Stimulated activated naive CD4-positive, alpha-beta T cell treated with Interleukin-2 at 50 U/mL for 16 hours (primary cell): ENCODE measurements at regions not wholly inside any gene's neighbourhood (a gene's known extent, or its start where the extent isn't known, plus 50 kb on each side); places are given as distances from the start of the nearest gene placed in this dataset.

ENCODE experiments used
- DNase-seq: peaks from one replicate; lab custom pipeline; 2025; lab: John Stamatoyannopoulos, UW

DNA sequence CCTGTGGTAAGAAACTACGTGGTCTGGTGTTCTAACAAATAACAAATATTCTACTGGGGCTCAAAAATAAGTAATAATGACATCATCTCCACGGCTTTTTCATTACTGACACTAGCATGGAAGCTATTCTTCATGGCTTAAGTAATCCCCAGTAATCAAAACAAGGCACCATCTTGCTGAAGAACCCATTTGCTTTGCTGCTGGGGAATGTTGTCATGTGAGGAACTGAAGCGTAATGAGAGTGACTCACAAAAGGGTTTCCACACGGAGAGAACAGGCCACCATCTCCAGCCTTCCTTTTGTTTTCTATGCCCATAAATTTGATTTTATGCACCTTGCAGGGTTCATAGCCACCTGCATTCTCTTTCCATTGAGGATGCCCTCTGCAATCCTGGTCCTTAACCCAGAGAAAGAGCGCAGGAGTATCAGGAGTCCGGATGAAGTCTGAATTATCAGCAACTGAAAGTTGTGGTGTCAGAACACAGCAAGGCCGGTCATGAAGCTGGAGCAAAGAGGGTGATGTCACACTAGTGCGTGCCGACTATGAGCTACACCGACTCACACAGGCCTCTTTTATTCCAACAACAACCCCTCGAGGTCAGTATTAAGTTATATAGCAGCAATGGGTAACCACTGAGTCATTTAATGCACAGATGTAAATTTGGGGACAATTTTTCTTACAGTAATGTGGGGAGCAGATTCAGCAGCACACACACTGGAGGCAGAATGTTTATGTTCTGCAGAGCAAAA, 173.7 kb upstream of the SSTR4 start:
- no peak for DNase-seq

DNA sequence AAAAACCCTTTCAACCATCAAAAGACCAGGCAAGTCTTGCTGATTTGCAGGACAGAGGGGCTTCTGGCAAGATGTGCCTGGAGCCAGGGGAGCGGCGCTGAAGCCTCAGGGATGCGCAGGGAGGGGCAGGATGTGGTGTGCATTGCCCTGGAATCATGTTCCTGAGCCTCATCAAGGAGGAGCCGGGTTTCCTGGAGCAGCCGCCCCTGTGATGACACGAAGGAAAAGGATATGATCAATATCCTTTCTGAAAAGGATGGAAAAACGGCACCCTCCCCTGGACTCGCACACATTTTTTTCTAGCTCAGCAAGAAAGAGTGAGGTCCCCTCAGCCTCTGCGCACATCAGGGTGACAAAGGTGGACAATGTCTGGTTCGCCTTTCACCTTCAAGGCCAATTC, 173.1 kb upstream of the SSTR4 start:
- DNase-seq = no peak

DNA sequence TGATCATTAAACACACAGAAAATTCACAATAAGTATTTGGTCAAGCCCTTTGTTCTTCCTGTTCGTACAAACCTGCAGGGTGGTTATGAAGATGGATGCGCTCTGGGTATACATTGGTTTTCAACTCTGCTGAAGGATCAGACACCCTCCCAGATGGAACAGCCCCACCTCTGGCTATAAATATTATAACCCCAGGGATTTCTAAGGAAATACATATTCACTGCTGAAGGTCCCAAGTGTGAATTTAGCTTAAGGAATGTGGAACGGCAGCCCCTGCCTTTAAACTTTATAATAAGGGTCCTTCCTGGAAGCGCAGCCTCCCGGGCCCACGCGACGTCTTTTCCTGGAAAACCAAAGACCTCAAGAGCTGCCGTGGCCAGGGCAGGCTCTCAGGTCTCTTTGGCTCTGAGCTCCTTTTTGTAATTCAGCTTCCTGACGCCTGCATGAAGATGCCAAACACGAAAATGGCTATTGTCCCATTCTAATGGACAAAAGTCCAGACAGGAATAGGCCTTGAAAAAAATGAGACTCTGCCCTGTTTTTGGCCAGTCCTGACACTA, 172.4 kb upstream of the SSTR4 start:
- DNase-seq = no peak

DNA sequence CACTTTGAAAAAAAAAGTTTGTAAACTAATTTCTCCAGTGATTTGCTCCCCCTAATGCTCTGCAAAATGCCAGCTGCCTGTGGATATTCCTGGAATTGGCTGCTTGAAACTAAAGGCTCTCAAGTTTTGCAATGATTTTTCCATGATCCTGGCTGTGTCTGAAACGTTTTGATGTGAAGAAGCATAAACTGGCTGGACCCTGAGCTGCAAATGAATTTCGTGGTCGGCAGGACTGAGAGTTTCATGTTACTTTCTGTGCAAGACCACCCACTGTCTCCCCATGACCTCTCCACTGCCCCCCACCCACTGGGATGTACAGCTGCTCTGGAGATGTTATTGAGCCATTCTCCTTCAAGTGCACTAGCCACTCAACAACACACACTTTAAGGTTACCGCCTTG, 171.3 kb upstream of the SSTR4 start:
- DNase-seq = no peak

DNA sequence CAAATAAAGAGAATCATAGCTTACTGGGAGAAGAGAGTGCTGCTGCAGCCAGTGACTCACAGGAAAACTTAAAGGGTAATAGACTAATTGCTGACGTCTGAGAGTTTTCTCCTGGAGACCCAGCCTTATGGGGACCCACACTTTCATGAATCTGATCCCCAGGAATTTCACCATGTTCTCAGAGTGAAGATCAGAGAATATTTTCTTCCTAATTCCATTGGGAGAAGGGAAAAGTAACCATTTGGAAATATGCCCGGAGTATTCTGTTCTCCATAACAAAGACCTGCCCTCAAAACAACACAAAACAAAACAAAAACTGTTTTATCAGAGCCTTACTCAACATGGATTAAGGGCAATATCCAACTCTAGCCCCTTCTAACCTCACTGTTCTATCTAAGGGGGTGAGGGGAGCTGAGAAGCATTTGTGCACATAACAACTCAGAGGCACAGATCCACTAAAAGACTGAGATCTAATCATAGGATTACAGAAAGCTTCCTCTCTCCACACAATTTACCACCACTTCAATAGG, 168.2 kb upstream of the SSTR4 start:
- DNase-seq = no peak

DNA sequence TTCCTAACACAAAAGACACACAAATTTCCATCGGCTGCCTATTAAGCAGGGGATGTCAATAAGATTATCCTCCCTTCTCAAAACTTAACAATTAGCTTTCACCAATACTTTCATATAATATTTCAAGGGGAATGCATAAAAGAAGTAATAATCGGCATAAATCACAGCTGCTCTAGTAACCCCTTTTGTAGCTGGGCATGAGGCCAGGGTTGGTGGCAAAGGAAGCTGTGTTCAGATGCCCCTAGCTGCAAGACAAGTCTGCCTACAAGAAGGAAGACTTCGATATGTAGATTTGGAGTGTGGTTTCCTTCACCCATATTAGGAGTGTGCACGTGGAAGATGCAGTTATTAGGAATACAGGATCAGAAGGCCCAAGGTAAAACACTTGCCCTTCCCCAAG, 156.9 kb upstream of the SSTR4 start:
- no peak for DNase-seq

DNA sequence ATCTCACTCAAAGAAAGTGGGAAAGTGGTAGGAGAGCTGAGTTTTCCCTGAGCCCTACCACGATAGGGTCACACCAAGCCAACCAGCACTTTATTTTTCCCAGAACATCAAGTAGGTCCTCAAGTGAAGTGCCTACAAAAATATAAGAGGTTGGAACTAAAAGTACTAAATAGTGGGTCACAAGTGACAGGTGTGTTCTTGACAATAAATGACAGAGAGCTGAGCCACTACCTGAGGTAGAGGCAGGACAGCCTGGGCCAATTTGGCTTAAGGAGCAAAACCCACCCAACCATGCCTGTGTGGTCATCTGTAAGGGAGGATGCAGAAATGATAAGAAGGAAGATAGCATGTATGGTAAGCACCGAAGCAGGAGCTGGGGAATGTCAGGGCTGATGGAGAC, 154.8 kb upstream of the SSTR4 start:
- DNase-seq = no peak

DNA sequence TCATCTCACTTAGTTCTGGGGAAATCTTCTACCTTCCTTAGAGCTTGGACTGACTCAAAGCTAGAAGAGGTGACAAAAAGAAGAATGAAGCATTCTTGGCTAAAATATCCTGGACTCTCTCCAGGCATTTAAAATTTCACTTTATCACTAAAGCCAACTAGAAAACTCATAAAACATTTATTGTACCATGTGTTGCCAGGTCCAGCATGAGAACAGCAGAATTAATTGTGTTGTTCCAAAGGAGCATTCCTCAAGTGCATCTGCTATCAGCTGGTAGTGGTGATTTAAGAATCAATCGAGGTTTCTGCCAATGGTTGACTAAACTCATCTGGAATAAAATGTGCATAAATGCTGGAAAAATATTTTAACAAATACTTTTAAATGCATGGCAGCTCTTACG, 147.3 kb upstream of the SSTR4 start:
- DNase-seq = no peak

DNA sequence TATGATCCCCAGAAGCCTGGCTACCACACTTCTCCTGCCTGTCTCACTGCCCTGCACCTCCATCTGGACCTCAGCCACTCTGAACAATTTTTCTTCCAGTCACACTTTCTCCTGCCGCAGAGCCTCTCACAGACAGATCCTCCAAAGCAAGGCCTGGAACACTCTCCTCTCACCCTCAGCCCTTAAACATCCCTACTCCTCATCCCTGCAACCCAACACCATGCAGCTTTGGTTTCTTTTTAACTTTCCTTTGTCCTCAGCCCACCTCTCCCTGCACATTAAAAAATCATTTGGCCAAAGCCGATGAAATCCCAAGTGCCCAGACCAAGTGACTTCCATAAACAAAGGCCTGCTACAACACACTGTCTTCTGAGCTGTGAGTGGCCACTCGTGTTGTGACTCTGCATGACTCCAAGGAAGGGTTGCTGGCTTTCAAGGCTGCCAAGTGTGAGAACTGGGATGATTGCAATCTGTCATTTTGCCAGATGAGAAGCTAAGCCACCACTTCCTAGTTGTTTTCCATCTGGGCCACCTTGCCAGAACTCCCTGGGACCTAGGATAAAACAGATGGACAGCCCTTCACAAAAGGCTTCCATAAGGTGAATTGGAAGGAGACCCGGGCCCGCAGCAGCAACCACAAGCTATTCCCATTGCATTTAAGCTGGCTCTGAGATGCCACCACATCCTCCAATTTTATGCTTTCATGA, 144.4 kb upstream of the SSTR4 start:
- DNase-seq = no peak

DNA sequence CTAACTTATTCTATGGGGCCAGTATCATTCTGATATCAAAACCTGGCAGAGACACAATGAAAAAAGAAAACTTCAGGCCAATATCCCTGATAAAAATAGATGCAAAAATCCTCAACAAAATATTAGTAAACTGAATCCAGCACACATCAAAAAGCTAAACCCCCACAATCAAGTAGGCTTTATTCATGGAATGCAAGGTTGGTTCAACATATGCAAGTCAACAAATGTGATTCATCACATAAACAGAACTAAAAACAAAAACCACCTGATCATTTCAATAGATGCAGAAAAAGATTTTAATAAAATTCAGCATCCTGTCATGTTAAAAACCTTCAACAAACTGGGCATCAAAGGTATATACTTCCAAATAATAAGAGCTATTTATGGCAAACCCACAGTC, 133.9 kb upstream of the SSTR4 start:
- DNase-seq = no peak

DNA sequence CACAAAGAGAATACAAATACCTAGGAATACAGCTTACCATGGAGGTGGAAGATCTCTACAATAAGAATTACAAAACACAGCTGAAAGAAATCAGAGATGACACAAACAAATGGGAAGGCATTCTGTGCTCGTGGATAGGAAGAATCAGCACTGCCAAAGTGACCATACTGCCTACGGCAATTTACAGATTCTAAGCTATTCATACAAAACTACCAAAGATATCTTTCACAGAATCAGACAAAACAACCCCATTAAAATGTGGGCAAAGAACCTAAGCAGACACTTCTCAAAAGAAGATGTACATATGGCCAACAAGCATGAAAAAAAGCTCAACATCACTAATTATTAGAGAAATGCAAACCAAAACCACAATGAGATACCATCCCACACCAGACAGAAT, 133.2 kb upstream of the SSTR4 start:
- no peak for DNase-seq

DNA sequence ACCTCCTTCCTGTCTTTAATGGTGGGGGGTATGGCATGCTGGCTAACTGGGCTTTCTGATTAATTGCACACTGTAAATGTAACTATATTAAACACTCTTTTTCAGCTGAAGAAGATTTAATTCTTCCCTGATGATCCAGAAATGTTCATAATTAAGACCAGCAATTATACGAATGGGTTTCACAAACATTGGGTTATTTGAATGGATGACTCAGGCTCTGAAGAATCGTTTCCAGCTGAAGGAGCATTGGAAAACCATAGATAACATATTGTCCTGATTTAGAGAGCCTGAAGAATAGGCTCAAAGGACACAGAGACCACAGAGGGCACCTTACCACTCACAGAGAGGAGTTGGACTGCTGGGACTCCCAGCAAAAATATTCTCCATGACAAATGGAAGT, 130.7 kb upstream of the SSTR4 start:
- no peak for DNase-seq

DNA sequence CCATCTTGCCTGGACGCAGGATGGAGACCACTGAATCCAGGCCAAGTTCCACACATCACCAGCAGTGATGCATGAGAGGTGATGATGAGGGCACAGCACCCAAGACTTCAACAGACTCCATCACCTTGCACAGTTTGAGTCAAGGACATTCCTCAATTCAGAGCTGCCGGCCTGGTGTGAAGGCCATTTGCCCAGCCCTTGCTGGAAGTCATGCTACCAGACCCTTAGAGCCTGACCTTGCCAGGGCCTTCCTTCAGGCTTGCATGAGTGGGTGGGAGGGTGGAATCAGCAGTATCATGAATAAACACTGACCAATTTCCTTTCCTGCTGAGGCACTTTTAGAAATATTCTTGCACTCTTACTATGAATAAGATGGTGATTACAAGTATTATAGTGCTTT, 130.2 kb upstream of the SSTR4 start:
- no peak for DNase-seq

DNA sequence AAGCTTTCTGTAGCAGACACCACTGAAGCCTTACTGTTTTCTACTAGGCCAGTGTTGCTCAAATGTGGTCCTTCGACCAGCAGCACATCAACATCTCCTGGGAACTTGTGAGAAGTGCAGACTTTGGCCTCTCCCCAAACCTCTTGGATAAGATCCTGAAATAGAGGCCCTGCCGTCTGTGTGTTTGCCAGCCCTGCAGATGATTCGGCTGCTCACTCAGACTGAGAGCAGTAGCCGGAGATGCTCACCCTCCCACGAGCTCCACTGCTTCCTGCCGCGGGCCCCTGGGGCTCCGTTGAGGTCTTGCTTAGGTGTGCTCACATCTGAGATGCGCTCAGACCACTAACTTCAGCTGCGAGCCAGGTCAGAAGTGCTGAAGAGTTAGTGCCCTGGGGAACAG, 129.5 kb upstream of the SSTR4 start:
- no peak for DNase-seq

DNA sequence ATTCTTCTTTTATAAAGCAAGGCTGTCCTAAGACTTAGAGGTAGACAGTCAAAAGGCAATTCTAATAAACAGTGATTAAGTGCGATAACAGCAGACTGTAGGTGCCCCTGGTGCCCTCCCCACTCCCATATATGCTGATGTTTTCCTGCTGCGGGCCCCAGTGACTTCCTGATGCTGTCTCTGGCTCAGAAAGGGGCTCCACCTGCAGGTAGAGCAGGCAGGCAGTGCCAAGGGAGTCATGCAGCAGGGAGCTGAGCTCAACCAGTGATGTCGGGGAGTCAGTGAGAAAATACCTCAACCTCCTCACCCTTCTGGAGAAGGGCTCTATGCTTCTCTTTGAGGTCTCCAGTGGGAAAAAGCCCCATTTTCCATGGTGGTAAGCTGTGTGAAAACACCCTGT, 126.7 kb upstream of the SSTR4 start:
- no peak for DNase-seq

DNA sequence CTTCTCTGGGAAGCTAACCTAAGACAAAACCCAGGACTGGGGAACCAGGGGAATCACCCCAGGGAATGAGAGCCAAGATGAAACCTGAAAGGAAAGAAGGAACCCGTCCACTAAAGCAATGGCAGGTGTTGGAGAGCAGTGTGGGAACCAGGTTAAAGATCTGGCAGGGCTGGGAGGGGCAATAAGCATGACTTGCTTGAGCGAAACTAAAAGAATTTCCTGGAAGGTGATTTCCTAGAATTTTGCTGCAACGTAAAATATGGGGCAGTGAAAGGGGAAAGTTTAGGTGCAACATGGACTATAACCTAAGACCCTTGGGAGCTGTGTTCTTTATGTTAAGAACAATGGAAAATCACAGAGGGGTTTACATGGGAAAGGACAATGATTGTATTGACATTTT, 126.2 kb upstream of the SSTR4 start:
- DNase-seq = no peak

DNA sequence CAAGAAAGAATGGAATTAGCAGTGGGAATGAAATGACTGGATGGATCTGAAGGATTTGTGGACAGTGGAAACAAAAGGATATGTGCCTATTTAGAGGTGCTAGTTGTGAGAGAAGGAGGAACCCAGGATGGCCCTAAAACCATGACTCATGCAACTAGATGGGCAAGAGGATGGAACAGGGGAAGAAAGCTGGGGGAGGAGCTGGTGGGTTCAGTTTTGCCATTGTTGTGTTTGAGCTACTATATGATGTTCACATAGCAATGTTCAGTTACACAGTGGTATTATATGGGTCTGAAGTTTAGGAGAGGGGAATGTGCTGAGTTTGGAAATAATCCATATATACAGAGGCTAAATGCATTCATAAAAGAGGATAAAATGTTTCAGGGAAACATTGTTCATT, 125.7 kb upstream of the SSTR4 start:
- DNase-seq = no peak

DNA sequence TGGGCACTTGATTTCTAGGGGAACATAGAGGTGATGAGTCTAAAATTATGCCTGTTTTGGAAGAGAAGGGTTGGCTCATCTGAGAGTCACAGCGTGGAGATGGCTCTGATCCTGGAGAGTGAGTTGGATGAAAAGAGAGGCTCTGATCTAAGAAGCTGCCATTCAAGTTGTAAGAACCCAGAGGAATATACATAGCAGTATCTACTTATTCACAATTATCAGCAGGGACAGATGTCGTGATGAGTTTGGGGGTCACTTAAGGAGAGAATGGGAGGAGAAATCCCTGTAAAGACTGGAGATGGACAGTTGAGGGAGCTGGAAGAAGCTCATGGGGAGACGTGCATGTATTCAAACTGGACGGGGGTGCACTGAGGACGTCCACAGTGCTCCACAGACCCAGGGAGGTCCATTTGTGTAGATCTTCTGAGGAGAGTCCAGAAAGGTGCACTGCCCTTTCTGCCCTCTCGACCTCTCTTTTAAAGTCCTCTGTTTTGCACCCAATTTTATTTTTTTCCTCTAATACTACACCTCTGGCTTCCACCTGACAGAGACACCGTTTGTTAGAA, 124.7 kb upstream of the SSTR4 start:
- no peak for DNase-seq

DNA sequence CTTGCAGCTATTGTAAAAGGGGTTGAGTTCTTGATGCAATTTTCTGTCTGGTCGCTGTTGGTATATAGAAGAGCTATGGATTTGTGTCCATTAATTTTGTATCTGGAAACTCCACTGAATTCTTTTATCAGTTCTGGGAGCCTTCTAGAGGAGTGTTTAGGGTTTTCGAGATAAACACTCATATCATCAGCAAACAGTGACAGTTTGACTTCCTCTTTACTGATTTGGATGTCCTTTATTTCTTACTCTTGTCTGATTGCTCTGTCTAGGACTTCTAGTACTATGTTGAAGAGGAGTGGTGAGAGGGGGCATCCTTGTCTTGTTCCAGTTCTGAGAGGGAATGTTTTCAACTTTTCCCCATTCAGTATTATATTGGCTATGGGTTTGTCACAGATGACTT, 120.8 kb upstream of the SSTR4 start:
- DNase-seq = no peak

DNA sequence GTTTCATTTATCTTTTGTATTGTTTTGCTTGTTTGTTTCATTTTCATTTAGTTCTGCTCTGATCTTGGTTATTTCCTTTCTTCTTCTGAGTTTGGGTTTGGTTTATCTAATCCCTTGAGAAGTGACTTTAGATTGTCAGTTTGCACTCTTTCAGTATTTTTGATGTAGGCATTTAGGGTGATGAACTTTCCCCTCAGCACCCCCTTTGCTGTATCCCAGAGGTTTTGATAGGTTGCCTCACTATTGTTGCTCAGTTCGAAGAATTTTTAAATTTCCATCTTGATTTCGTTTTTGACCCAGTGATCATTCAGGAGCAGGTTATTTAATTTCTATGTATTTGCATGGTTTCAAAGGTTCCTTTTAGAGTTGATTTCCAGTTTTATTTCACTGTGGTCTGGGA, 119.6 kb upstream of the SSTR4 start:
- DNase-seq = no peak

DNA sequence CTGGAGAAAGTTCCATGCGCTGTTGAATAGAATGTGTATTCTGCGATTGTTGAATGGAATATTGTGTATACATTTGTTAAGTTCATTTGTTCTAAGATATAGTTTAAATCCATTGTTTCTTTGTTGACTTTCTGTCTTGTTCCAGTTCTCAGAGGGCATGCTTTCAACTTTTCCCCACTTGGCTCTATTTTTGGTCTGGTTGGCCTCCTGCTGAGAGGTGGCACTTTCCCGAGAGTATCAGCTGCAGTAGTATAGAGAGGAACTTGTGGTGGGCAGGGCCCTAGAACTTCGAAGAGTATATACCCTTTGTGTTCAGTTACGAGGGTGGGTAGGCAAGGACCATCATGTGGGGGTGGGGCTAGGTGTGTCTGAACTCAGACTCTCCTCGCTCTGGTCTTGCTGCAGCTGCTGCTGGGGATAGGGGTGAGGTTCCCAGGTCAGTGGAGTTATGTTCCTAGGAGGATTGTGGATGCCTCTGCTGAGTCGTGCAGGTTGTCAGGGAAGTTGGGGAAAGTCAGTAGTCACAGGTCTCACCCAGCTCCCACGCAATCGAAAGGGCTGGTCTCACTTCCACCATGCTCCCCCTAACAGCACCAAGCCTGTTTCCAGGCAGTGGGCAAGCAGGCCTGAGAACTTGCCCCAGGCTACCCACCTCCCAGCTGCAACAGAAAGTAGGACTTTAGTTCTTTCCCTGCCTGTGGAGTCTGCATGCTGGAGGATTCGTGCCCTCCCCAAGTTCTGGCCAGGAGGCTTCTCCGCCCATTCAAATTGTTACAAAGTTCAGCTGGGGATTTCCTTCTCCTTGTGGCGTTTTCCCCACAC, 118.9 kb upstream of the SSTR4 start:
- DNase-seq = no peak

DNA sequence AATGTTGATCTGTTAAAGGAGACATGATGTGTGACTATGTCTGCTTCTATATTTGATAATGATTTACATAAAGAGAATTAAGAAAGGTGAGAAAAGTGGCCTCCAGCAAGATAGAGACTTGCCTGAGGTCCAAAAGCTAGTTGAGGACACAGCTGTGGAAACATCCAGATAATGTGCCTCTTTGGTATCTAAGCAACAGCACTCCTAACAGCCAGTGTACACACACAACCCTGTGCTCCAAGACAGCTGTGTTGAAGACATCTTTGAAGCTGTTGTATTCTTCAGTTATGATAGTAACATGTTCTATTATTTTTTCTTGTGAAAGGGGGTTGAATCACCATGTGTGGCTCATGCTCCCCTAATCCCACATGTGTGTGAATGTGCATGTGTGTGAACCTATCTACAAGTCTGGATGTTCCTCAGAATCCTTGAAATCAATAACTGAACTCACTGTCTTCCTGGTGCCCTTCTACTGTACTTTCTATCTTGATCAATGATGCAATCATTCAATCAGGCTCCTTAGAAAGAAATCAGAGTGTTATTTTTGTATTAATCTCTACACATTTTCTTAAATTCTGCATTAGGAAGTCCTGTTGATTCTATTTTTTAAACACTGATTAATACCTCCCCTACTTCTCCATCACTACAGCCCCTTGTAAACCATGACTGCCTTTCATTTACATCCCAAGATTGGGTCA, 116.7 kb upstream of the SSTR4 start:
- no peak for DNase-seq
